H9 (cell line): ENCODE measurements at regions not wholly inside any gene's neighbourhood (a gene's known extent, or its start where the extent isn't known, plus 50 kb on each side); places are given as distances from the start of the nearest gene placed in this dataset.

Experiments
- DNase-seq: peaks from one replicate; pipeline ENCODE4 v3.0.0-alpha.2; 2017
- H2AFZ ChIP-seq: one replicate; pipeline ENCODE4 v1.6.1; 2013; ENCODE audit warnings: mild to moderate bottlenecking, low read length, control low read depth, moderate library complexity
- H2AK5ac ChIP-seq: 2 replicates; pipeline ENCODE4 v1.6.1; 2013; ENCODE audit warnings: low read length, control low read depth, mixed read lengths; ENCODE audit not compliant: insufficient read length
- H2BK120ac ChIP-seq: one replicate; pipeline ENCODE4 v1.6.1; 2013; ENCODE audit warnings: low read depth, mild to moderate bottlenecking, low read length, control low read depth, inconsistent platforms; ENCODE audit not compliant: poor library complexity, severe bottlenecking
- H2BK12ac ChIP-seq: 2 replicates; pipeline ENCODE4 v1.6.1; 2013; ENCODE audit warnings: low read length, control low read depth, mixed read lengths, low read depth; ENCODE audit not compliant: insufficient read length
- H2BK15ac ChIP-seq: 2 replicates; pipeline ENCODE4 v1.6.1; 2013; ENCODE audit warnings: low read depth, low read length, control low read depth
- H2BK20ac ChIP-seq: one replicate; pipeline ENCODE4 v1.6.1; 2013; ENCODE audit warnings: low read depth, mild to moderate bottlenecking, low read length, control low read depth, inconsistent platforms; ENCODE audit not compliant: poor library complexity, severe bottlenecking
- H2BK5ac ChIP-seq: 2 replicates; pipeline ENCODE4 v1.6.1; 2013; ENCODE audit warnings: low read length, control low read depth, mixed read lengths; ENCODE audit not compliant: insufficient read length
- H3K14ac ChIP-seq: 2 replicates; pipeline ENCODE4 v1.6.1; 2013; ENCODE audit warnings: low read length, control low read depth; ENCODE audit not compliant: insufficient read depth
- H3K18ac ChIP-seq: 2 replicates; pipeline ENCODE4 v1.6.1; 2013; ENCODE audit warnings: low read depth, mild to moderate bottlenecking, mixed read lengths, low read length, control low read depth; ENCODE audit not compliant: insufficient read length
- H3K23ac ChIP-seq: 2 replicates; pipeline ENCODE4 v1.6.1; 2013; ENCODE audit warnings: low read length, control low read depth, mixed read lengths, low read depth; ENCODE audit not compliant: insufficient read length
- H3K23me2 ChIP-seq: 2 replicates; pipeline ENCODE4 v1.6.1; 2013; ENCODE audit warnings: low read depth, mild to moderate bottlenecking, mixed read lengths, low read length, control low read depth; ENCODE audit not compliant: insufficient read length, poor library complexity, severe bottlenecking
- H3K27ac ChIP-seq: 2 replicates; pipeline ENCODE4 v1.5.1; 2013; ENCODE audit warnings: low read length, control low read depth, mixed read lengths, low read depth; ENCODE audit not compliant: insufficient read length
- H3K27me3 ChIP-seq: 2 replicates; pipeline ENCODE4 v1.6.1; 2013; ENCODE audit warnings: low read length, control low read depth, inconsistent platforms; ENCODE audit not compliant: insufficient read depth
- H3K4ac ChIP-seq: 2 replicates; pipeline ENCODE4 v1.6.1; 2013; ENCODE audit warnings: low read depth, mild to moderate bottlenecking, control low read depth, inconsistent platforms, low read length, moderate library complexity
- H3K4me1 ChIP-seq: 2 replicates; pipeline ENCODE4 v1.6.1; 2013; ENCODE audit warnings: low read length, control low read depth, inconsistent platforms; ENCODE audit not compliant: insufficient read depth
- H3K4me2 ChIP-seq: 2 replicates; pipeline ENCODE4 v1.6.1; 2013; ENCODE audit warnings: low read length, control low read depth, mixed read lengths; ENCODE audit not compliant: insufficient read length, insufficient read depth
- H3K56ac ChIP-seq: 2 replicates; pipeline ENCODE4 v1.6.1; 2013; ENCODE audit warnings: low read depth, mild to moderate bottlenecking, mixed read lengths, low read length, control low read depth; ENCODE audit not compliant: insufficient read length
- H3K79me1 ChIP-seq: 2 replicates; pipeline ENCODE4 v1.6.1; 2013; ENCODE audit warnings: low read depth, mild to moderate bottlenecking, moderate library complexity, low read length, control low read depth, inconsistent platforms; ENCODE audit not compliant: insufficient read depth, poor library complexity, severe bottlenecking
- H3K79me2 ChIP-seq: 2 replicates; pipeline ENCODE4 v1.6.1; 2013; ENCODE audit warnings: low read length, control low read depth, inconsistent platforms; ENCODE audit not compliant: insufficient read depth
- H3K9ac ChIP-seq: 2 replicates; pipeline ENCODE4 v1.6.1; 2013; ENCODE audit warnings: low read length, control low read depth, mixed read lengths; ENCODE audit not compliant: insufficient read length; ENCODE audit errors: extremely low read depth
- H3K9me3 ChIP-seq: one replicate; pipeline ENCODE4 v1.6.1; 2013; ENCODE audit warnings: low read depth, low read length, inconsistent platforms; ENCODE audit not compliant: control insufficient read depth
- H3T11ph ChIP-seq: one replicate; pipeline ENCODE4 v1.6.1; 2013; ENCODE audit warnings: mild to moderate bottlenecking, low read length, control low read depth, inconsistent platforms
- H4K20me1 ChIP-seq: one replicate; pipeline ENCODE4 v1.6.1; 2013; ENCODE audit not compliant: control insufficient read depth, insufficient read length, insufficient read depth
- H4K5ac ChIP-seq: 2 replicates; pipeline ENCODE4 v1.6.1; 2013; ENCODE audit warnings: low read depth, mild to moderate bottlenecking, mixed read lengths, low read length, control low read depth; ENCODE audit not compliant: insufficient read length
- H4K8ac ChIP-seq: replicated peaks from 2 replicates; pipeline ENCODE4 v1.6.1; 2013; ENCODE audit warnings: low read length, control low read depth, mixed read lengths, low read depth; ENCODE audit not compliant: insufficient read length
- H4K91ac ChIP-seq: 2 replicates; pipeline ENCODE4 v1.6.1; 2013; ENCODE audit warnings: low read depth, mild to moderate bottlenecking, moderate library complexity, mixed read lengths, low read length, control low read depth; ENCODE audit not compliant: insufficient read length
- H3K27ac Mint-ChIP-seq, 3 experiments: 2 replicates in 2 of 3; 3 replicates in 1 of 3; pipeline ENCODE4 v1.8.0; 2020 to 2021; ENCODE audit warnings: mixed read lengths in 3 of 3, mild to moderate bottlenecking in 1 of 3, moderate library complexity in 1 of 3
- H3K27me3 Mint-ChIP-seq: 2 replicates; pipeline ENCODE4 v1.8.0; 2021; ENCODE audit warnings: low read depth, mild to moderate bottlenecking, moderate library complexity, mixed read lengths
- H3K36me3 Mint-ChIP-seq, 3 experiments: 2 replicates in 2 of 3; 3 replicates in 1 of 3; pipeline ENCODE4 v1.8.0; 2020 to 2021; ENCODE audit warnings: low read depth in 3 of 3, mixed read lengths in 3 of 3; ENCODE audit not compliant: insufficient read depth in 1 of 3
- H3K4me1 Mint-ChIP-seq, 2 experiments: 2 replicates each; pipeline ENCODE4 v1.8.0; 2020; ENCODE audit warnings: mixed read lengths in 2 of 2
- H3K4me3 Mint-ChIP-seq, 2 experiments: 2 replicates in 1 of 2; 3 replicates in 1 of 2; pipeline ENCODE4 v1.8.0; 2020 to 2021; ENCODE audit warnings: mild to moderate bottlenecking in 2 of 2, mixed read lengths in 2 of 2, moderate library complexity in 1 of 2
- H3K9me3 Mint-ChIP-seq, 2 experiments: 2 replicates in 1 of 2; 3 replicates in 1 of 2; pipeline ENCODE4 v1.8.0; 2020; ENCODE audit warnings: mild to moderate bottlenecking in 2 of 2, mixed read lengths in 2 of 2, moderate library complexity in 1 of 2
- CTCF ChIP-seq: fragments of 200-600 bp; sonication (generic); conservative IDR thresholded peaks from 3 replicates; pipeline ENCODE4 v1.8.0; 2021; ENCODE audit warnings: antibody characterized with exemption, mild to moderate bottlenecking
- WGBS: extraction: QIAGEN DNeasy Blood & Tissue Kit; methylation state at CpG from one replicate; pipeline ENCODE4 v1.1.7; 2013; ENCODE audit warnings: missing lambda C conversion rate, low lambda C conversion rate, mixed read lengths; ENCODE audit not compliant: insufficient read length; ENCODE audit errors: extremely low coverage; 5-methylcytosine and 5-hydroxymethylcytosine counted together

- no peak overlapping the region for H2AFZ ChIP-seq
- no peak overlapping the region for H4K8ac ChIP-seq
- H2BK5ac ChIP-seq: no peak overlapping the region
- H3K18ac ChIP-seq: no peak overlapping the region
- H3K27me3 Mint-ChIP-seq: peaks cover 4% of the 10 kb centered on the region; the same call in 1 of the 2 replicates
- no peak overlapping the region for H3K4me2 ChIP-seq
- no peak overlapping the region for H2BK12ac ChIP-seq
- no peak overlapping the region for H2BK20ac ChIP-seq
- no peak overlapping the region for H3K4me3 Mint-ChIP-seq
- no peak overlapping the region for H3K23ac ChIP-seq
- H3K4me1 Mint-ChIP-seq: peaks cover 8 to 11% of the 10 kb centered on the region in 2 experiments
- no peaks in the 10 kb centered on the region for H3K9me3 ChIP-seq
- H3T11ph ChIP-seq: no peak overlapping the region
- H3K27ac ChIP-seq: no peak overlapping the region
- H3K9me3 Mint-ChIP-seq: peaks cover 0 to 4% of the 10 kb centered on the region in 2 experiments; a peak in 1 of 5 replicates
- H4K5ac ChIP-seq: no peak overlapping the region
- no peak overlapping the region for H3K4ac ChIP-seq
- no peak overlapping the region for H4K91ac ChIP-seq
- no peaks in the 10 kb centered on the region for H3K79me2 ChIP-seq
- no CpG with 5 or more reads among the region's 16 CpGs for WGBS
- no peak overlapping the region for H3K27ac Mint-ChIP-seq
- H4K20me1 ChIP-seq: no peaks in the 10 kb centered on the region
- H3K79me1 ChIP-seq: no peaks in the 10 kb centered on the region
- peak; percentile 26 for DNase-seq
- H2BK120ac ChIP-seq: no peak overlapping the region
- H3K14ac ChIP-seq: no peak overlapping the region
- H3K56ac ChIP-seq: no peak overlapping the region
- H2BK15ac ChIP-seq: no peak overlapping the region
- H3K4me1 ChIP-seq: peaks cover 3% of the 10 kb centered on the region; the same call in 1 of the 2 replicates
- H3K9ac ChIP-seq: no peak overlapping the region
- H2AK5ac ChIP-seq: no peak overlapping the region
- no peaks in the 10 kb centered on the region for H3K36me3 Mint-ChIP-seq
- H3K27me3 ChIP-seq: no peaks in the 10 kb centered on the region
- peak; percentile 34; the same call in 2 of the 3 replicates for TF ChIP-seq CTCF
- H3K23me2 ChIP-seq: no peaks in the 10 kb centered on the region
Observed at GRCh38 chr2:451495-451894, 163.6 kb upstream of the ALKAL2 start.
